ENCODE measurements at regions not wholly inside any gene's neighbourhood (a gene's known extent, or its start where the extent isn't known, plus 50 kb on each side); places are given as distances from the start of the nearest gene placed in this dataset.
"Not testable (repeated sequence)": the region's sequence is repeated elsewhere in the genome, so short reads cannot be mapped to it uniquely, and the experiment has no call there.

- DNase-seq (ENCODE audit: low spot score), result no peak
Observed at GRCh38 chr12:89289720-89290119, 62.6 kb downstream of the DUSP6 start.

- DNase-seq (ENCODE audit: low spot score), result no peak
Observed at GRCh38 chr12:89288959-89289358, 63.3 kb downstream of the DUSP6 start.

GRCh38 chr12:89286501-89286900 is 65.8 kb downstream of the DUSP6 start:
- DNase-seq (ENCODE audit: low spot score), result no peak

GRCh38 chr12:89281539-89281867 is 70.8 kb downstream of the DUSP6 start:
- no peak for DNase-seq (ENCODE audit: low spot score)

- DNase-seq (ENCODE audit: low spot score), result no peak
Observed at GRCh38 chr12:89280833-89281538, 71.3 kb downstream of the DUSP6 start.

- DNase-seq (ENCODE audit: low spot score), result no peak
Observed at GRCh38 chr12:89279499-89279898, 72.8 kb downstream of the DUSP6 start.

GRCh38 chr12:89278862-89279261 is 73.4 kb downstream of the DUSP6 start:
- no peak for DNase-seq (ENCODE audit: low spot score)

- no peak for DNase-seq (ENCODE audit: low spot score)
Observed at GRCh38 chr12:89278169-89278568, 74.1 kb downstream of the DUSP6 start.

GRCh38 chr12:89276860-89277259 is 75.4 kb downstream of the DUSP6 start:
- DNase-seq (ENCODE audit: low spot score), result no peak

GRCh38 chr12:89273525-89273924 is 78.8 kb downstream of the DUSP6 start:
- DNase-seq (ENCODE audit: low spot score), result no peak

GRCh38 chr12:89270548-89270947 is 81.8 kb downstream of the DUSP6 start:
- DNase-seq (ENCODE audit: low spot score), result no peak

GRCh38 chr12:89269174-89269573 is 83.1 kb downstream of the DUSP6 start:
- DNase-seq (ENCODE audit: low spot score), result no peak

- no peak for DNase-seq (ENCODE audit: low spot score)
Observed at GRCh38 chr12:89267404-89267803, 84.9 kb downstream of the DUSP6 start.

GRCh38 chr12:89266574-89267188 is 85.6 kb downstream of the DUSP6 start:
- not testable (repeated sequence) for DNase-seq (ENCODE audit: low spot score)

GRCh38 chr12:89264837-89265236 is 87.5 kb downstream of the DUSP6 start:
- DNase-seq (ENCODE audit: low spot score), result no peak

GRCh38 chr12:89263900-89264299 is 88.4 kb downstream of the DUSP6 start:
- DNase-seq (ENCODE audit: low spot score), result no peak

GRCh38 chr12:89262855-89263552 is 89.3 kb downstream of the DUSP6 start:
- DNase-seq (ENCODE audit: low spot score), result no peak

- no peak for DNase-seq (ENCODE audit: low spot score)
Observed at GRCh38 chr12:89261982-89262381, 90.3 kb downstream of the DUSP6 start.

GRCh38 chr12:89260841-89261637 is 91.3 kb downstream of the DUSP6 start:
- no peak for DNase-seq (ENCODE audit: low spot score)

GRCh38 chr12:89259821-89260220 is 92.5 kb downstream of the DUSP6 start:
- no peak for DNase-seq (ENCODE audit: low spot score)

- no peak for DNase-seq (ENCODE audit: low spot score)
Observed at GRCh38 chr12:89258240-89258969, 93.9 kb downstream of the DUSP6 start.

GRCh38 chr12:89257340-89257739 is 95.0 kb downstream of the DUSP6 start:
- DNase-seq (ENCODE audit: low spot score), result no peak

Measured in D341Med (cell line).